ENCODE measurements at regions not wholly inside any gene's neighbourhood (a gene's known extent, or its start where the extent isn't known, plus 50 kb on each side); places are given as distances from the start of the nearest gene placed in this dataset.

- Histone ChIP-seq H3K36me3 (replicated peaks in 1 of 2; ENCODE audit: control insufficient read depth in 1 of 2, insufficient read depth in 2 of 2, low read length in 2 of 2) (no peaks in the 10 kb centered on the region), H3K9ac (ENCODE audit: insufficient read depth, low read depth, low read length) (no peak overlapping the region), H3K4me1 (ENCODE audit: insufficient read depth, low read length) (no peaks in the 10 kb centered on the region), H4K20me1 (ENCODE audit: insufficient read depth, low read length) (no peaks in the 10 kb centered on the region), H3K79me2 (ENCODE audit: insufficient read depth, low read length) (no peaks in the 10 kb centered on the region), H3K4me3 (replicated peaks in 1 of 3; ENCODE audit: insufficient read depth in 1 of 3, low read depth in 2 of 3, low read length in 3 of 3) (no peak overlapping the region), H3K27ac (ENCODE audit: extremely low read length, insufficient read depth, low read length) (no peak overlapping the region), H3K9me3 (ENCODE audit: low read length) (no peaks in the 10 kb centered on the region), H2AFZ (ENCODE audit: low read length) (no peak overlapping the region), H3K4me2 (ENCODE audit: low read depth, low read length) (no peak overlapping the region), H3K27me3 (ENCODE audit: control insufficient read depth in 1 of 2, insufficient read depth in 2 of 2, low read length in 2 of 2) (no peaks in the 10 kb centered on the region)
- no TSS peak for BruUV-seq (replicated peaks)
- FAIRE-seq (no peak), ATAC-seq (no peak), DNase-seq (ENCODE audit: low spot score) (no peak)
- POLR2A ChIA-PET = no interaction called here
- TF ChIP-seq RNF219 (CRISPR knock-in tag; IDR thresholded peaks at IDR 0.05) (no peak), ELF1 (CRISPR knock-in tag; IDR thresholded peaks at IDR 0.05) (no peak), TAF1 (CRISPR knock-in tag; IDR thresholded peaks at IDR 0.05) (no peak), ZMAT3 (CRISPR knock-in tag; conservative IDR thresholded peaks at IDR 0.05) (no peak), ZNF549 (CRISPR knock-in tag; IDR thresholded peaks at IDR 0.05) (no peak), MLX (CRISPR knock-in tag; IDR thresholded peaks at IDR 0.05) (no peak)
- CTCF ChIA-PET (ENCODE audit: low intra/inter-chr PET ratio, low total read pairs) = no interaction called here
- intact Hi-C loops (cut with micrococcal nuclease; ENCODE audit: unreplicated experiment) = no loop called here
- in situ Hi-C loops (cut with HindIII; ENCODE audit: extremely low pct_ligation_motif_present, low pct_unique_long_range_greater_than_20kb) = no loop called here
These were observed 893.2 kb downstream of the EPHA4 start for GRCh38 chr2:220678943-220679342.

GRCh38 chr2:220682616-220683015 is 889.5 kb downstream of the EPHA4 start:
- Histone ChIP-seq H3K4me1 (ENCODE audit: insufficient read depth, low read length) (no peaks in the 10 kb centered on the region), H3K9me3 (ENCODE audit: low read length) (no peaks in the 10 kb centered on the region), H3K27ac (ENCODE audit: extremely low read length, insufficient read depth, low read length) (no peak overlapping the region), H3K79me2 (ENCODE audit: insufficient read depth, low read length) (no peaks in the 10 kb centered on the region), H3K4me2 (ENCODE audit: low read depth, low read length) (no peak overlapping the region), H2AFZ (ENCODE audit: low read length) (no peak overlapping the region), H4K20me1 (ENCODE audit: insufficient read depth, low read length) (no peaks in the 10 kb centered on the region), H3K36me3 (replicated peaks in 1 of 2; ENCODE audit: control insufficient read depth in 1 of 2, insufficient read depth in 2 of 2, low read length in 2 of 2) (no peaks in the 10 kb centered on the region), H3K4me3 (replicated peaks in 1 of 3; ENCODE audit: insufficient read depth in 1 of 3, low read depth in 2 of 3, low read length in 3 of 3) (no peak overlapping the region), H3K9ac (ENCODE audit: insufficient read depth, low read depth, low read length) (no peak overlapping the region), H3K27me3 (ENCODE audit: control insufficient read depth in 1 of 2, insufficient read depth in 2 of 2, low read length in 2 of 2) (no peaks in the 10 kb centered on the region)
- DNase-seq (ENCODE audit: low spot score) = no peak
- POLR2A ChIA-PET = no interaction called here
- no peak for ATAC-seq
- CTCF ChIA-PET (ENCODE audit: low intra/inter-chr PET ratio, low total read pairs) = no interaction called here
- in situ Hi-C loops (cut with HindIII; ENCODE audit: extremely low pct_ligation_motif_present, low pct_unique_long_range_greater_than_20kb) = loop anchor here (10.0 kb wide), 1 partner anchor 1282 kb away; no protein-coding TSS in a partner anchor
- WGBS (ENCODE audit: low lambda C conversion rate) = 4% methylated on average over 1 of the region's 1 CpG
- no TSS peak for BruUV-seq (replicated peaks)
- intact Hi-C loops (cut with micrococcal nuclease; ENCODE audit: unreplicated experiment) = no loop called here
- FAIRE-seq = no peak
- TF ChIP-seq ZNF207 (IDR thresholded peaks at IDR 0.05; ENCODE audit: borderline replicate concordance) = no peak
- no peak for TF ChIP-seq NCOA1 (CRISPR knock-in tag; IDR thresholded peaks at IDR 0.05)
- TF ChIP-seq SRSF4 (IDR thresholded peaks at IDR 0.05; ENCODE audit: low read depth, low read length, poor library complexity, severe bottlenecking) = no peak
- TF ChIP-seq GPBP1L1 (CRISPR knock-in tag; IDR thresholded peaks at IDR 0.05) = no peak
- TF ChIP-seq HNF1B (CRISPR knock-in tag; IDR thresholded peaks at IDR 0.05) = no peak
- no peak for TF ChIP-seq ZNF256 (CRISPR knock-in tag; conservative IDR thresholded peaks at IDR 0.05)
- no peak for TF ChIP-seq IRF2 (CRISPR knock-in tag; IDR thresholded peaks at IDR 0.05)
- no peak for TF ChIP-seq ZNF225 (CRISPR knock-in tag; IDR thresholded peaks at IDR 0.05)
- TF ChIP-seq WIZ (CRISPR knock-in tag; IDR thresholded peaks at IDR 0.05) = no peak
- TF ChIP-seq ZNF12 (CRISPR knock-in tag; IDR thresholded peaks at IDR 0.05) = no peak
